ENCODE measurements at regions not wholly inside any gene's neighbourhood (a gene's known extent, or its start where the extent isn't known, plus 50 kb on each side); places are given as distances from the start of the nearest gene placed in this dataset.

GRCh38 chr14:54189748-54190354 is 207.0 kb upstream of the CDKN3 start:
- Histone ChIP-seq H3K9me3 (no peaks in the 10 kb centered on the region), H3K27me3 (no peaks in the 10 kb centered on the region), H3K4me3 (no peak overlapping the region), H3K27ac (no peak overlapping the region), H3K4me1 (no peaks in the 10 kb centered on the region), H3K36me3 (no peaks in the 10 kb centered on the region)
- 71 to 81% methylated on average over 4 of the region's 4 CpGs for WGBS, 2 donors (ENCODE audit: low coverage in 1 of 2)
- TF ChIP-seq POLR2A (IDR thresholded peaks at IDR 0.05): no peak
- TF ChIP-seq, protein P1, sequence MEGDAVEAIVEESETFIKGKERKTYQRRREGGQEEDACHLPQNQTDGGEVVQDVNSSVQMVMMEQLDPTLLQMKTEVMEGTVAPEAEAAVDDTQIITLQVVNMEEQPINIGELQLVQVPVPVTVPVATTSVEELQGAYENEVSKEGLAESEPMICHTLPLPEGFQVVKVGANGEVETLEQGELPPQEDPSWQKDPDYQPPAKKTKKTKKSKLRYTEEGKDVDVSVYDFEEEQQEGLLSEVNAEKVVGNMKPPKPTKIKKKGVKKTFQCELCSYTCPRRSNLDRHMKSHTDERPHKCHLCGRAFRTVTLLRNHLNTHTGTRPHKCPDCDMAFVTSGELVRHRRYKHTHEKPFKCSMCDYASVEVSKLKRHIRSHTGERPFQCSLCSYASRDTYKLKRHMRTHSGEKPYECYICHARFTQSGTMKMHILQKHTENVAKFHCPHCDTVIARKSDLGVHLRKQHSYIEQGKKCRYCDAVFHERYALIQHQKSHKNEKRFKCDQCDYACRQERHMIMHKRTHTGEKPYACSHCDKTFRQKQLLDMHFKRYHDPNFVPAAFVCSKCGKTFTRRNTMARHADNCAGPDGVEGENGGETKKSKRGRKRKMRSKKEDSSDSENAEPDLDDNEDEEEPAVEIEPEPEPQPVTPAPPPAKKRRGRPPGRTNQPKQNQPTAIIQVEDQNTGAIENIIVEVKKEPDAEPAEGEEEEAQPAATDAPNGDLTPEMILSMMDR (IDR thresholded peaks at IDR 0.05): no peak
- TF ChIP-seq POLR2AphosphoS5 (IDR thresholded peaks at IDR 0.05): no peak
- TF ChIP-seq EP300 (IDR thresholded peaks at IDR 0.05): no peak
- ATAC-seq: no peak

GRCh38 chr14:54191846-54192245 is 205.0 kb upstream of the CDKN3 start:
- 75 to 85% methylated on average over 1 to 2 of the region's 2 CpGs for WGBS, 2 donors (ENCODE audit: low coverage in 1 of 2)
- no peak overlapping the region for H3K4me3 ChIP-seq
- no peak for ATAC-seq
- no peaks in the 10 kb centered on the region for H3K9me3 ChIP-seq
- H3K27ac ChIP-seq: no peak overlapping the region
- TF ChIP-seq POLR2AphosphoS5 (IDR thresholded peaks at IDR 0.05): no peak
- TF ChIP-seq POLR2A (IDR thresholded peaks at IDR 0.05): no peak
- H3K27me3 ChIP-seq: no peaks in the 10 kb centered on the region
- H3K4me1 ChIP-seq: no peaks in the 10 kb centered on the region
- no peaks in the 10 kb centered on the region for H3K36me3 ChIP-seq

DNA sequence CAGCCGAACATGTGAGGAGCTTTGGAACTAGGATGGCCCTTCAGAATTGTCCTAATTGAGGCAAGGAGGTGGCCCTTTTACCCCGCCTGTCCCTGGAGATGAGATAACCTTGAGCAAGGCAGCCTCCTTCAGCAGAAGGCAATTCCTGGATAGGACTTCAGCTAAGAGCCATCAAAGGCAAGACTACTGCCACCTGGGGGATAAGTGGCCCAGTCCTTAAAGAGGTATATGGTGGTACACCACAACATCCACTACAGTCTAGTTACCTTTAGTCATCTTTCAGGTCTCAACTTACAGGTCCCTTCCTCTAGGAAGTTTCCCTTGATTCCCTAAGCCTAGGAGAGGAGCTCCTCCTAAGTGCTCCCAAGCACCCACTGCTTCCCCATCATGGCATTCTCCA is 204.2 kb upstream of the CDKN3 start:
- no peaks in the 10 kb centered on the region for H3K9me3 ChIP-seq
- H3K36me3 ChIP-seq: no peaks in the 10 kb centered on the region
- WGBS, 2 donors (ENCODE audit: low coverage in 1 of 2): 20 to 94% methylated on average over 1 to 2 of the region's 2 CpGs
- H3K4me1 ChIP-seq: no peaks in the 10 kb centered on the region
- no peak for ATAC-seq
- TF ChIP-seq POLR2AphosphoS5 (IDR thresholded peaks at IDR 0.05): no peak
- no peak for TF ChIP-seq POLR2A (IDR thresholded peaks at IDR 0.05)
- TF ChIP-seq, protein P1 (IDR thresholded peaks at IDR 0.05): no peak
- no peak for TF ChIP-seq EP300 (IDR thresholded peaks at IDR 0.05)
- no peaks in the 10 kb centered on the region for H3K27me3 ChIP-seq
- no peak overlapping the region for H3K27ac ChIP-seq
- H3K4me3 ChIP-seq: no peak overlapping the region

- TF ChIP-seq, protein P1 (IDR thresholded peaks at IDR 0.05): no peak
- TF ChIP-seq POLR2A (IDR thresholded peaks at IDR 0.05) (no peak), EP300 (IDR thresholded peaks at IDR 0.05) (no peak), POLR2AphosphoS5 (IDR thresholded peaks at IDR 0.05) (no peak)
- H3K9me3 ChIP-seq: no peaks in the 10 kb centered on the region
- H3K27ac ChIP-seq: no peak overlapping the region
- 71 to 74% methylated on average over 3 of the region's 3 CpGs for WGBS, 2 donors (ENCODE audit: low coverage in 1 of 2)
- no peaks in the 10 kb centered on the region for H3K27me3 ChIP-seq
- no peaks in the 10 kb centered on the region for H3K4me1 ChIP-seq
- ATAC-seq: no peak
- no peaks in the 10 kb centered on the region for H3K36me3 ChIP-seq
- H3K4me3 ChIP-seq: no peak overlapping the region
Observed at GRCh38 chr14:54193871-54194270, 202.9 kb upstream of the CDKN3 start.

DNA sequence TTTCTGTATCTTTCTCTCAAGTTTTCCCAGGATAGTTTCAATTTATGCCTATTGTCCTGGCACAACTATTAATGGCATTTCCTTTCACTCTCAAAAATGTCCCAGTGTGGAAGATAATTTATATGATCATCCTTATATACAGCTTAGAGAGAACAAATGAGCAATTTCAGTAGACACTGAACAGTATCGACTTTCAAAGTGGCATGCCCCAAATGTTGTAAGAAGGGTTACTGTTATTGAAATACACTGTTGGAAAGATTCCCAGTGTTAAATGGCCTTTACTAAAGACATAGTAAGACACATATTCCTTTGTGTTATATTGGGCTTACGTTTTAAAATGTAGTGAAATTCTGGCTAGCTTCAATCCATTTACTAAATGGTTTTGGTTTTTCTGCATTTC is 202.3 kb upstream of the CDKN3 start:
- H3K27ac ChIP-seq: no peak overlapping the region
- H3K9me3 ChIP-seq: no peaks in the 10 kb centered on the region
- H3K36me3 ChIP-seq: no peaks in the 10 kb centered on the region
- H3K27me3 ChIP-seq: no peaks in the 10 kb centered on the region
- no peaks in the 10 kb centered on the region for H3K4me1 ChIP-seq
- H3K4me3 ChIP-seq: no peak overlapping the region
- no peak for ATAC-seq
- WGBS, 2 donors (ENCODE audit: low coverage in 1 of 2): 71% methylated on average over 2 of the region's 2 CpGs; no CpG with 5 or more reads in 1 of the 2 donors
- TF ChIP-seq EP300 (IDR thresholded peaks at IDR 0.05) (no peak), POLR2A (IDR thresholded peaks at IDR 0.05) (no peak), POLR2AphosphoS5 (IDR thresholded peaks at IDR 0.05) (no peak)
- TF ChIP-seq, protein P1 (IDR thresholded peaks at IDR 0.05): no peak
